IMR-90 (cell line): ENCODE measurements at regions not wholly inside any gene's neighbourhood (a gene's known extent, or its start where the extent isn't known, plus 50 kb on each side); places are given as distances from the start of the nearest gene placed in this dataset.

Source experiments
- ATAC-seq: fragments of 200-7000 bp; cut with Tn5 transposase; 2 replicates; pipeline ENCODE4 v1.9.1; 2020; ENCODE audit warnings: low read depth, mild to moderate bottlenecking, moderate library complexity
- BruUV-seq: library from RNA; stranded (reverse); fragments of 400-500 nt; replicated peaks from 2 replicates; lab custom pipeline; 2021; lab: Mats Ljungman, UMichigan
- CTCF ChIA-PET: fragments of 300-600 bp; formaldehyde crosslinking; extraction: SDS; loops from one replicate; lab custom pipeline; 2021; ENCODE audit warnings: antibody characterized with exemption; lab: Yijun Ruan, JAX
- POLR2A ChIA-PET: fragments of 300-600 bp; sonication (Branson Sonifier 250); formaldehyde crosslinking; loops from one replicate; lab custom pipeline; 2022; ENCODE audit warnings: antibody characterized with exemption; ENCODE audit not compliant: unreplicated experiment; lab: Charles Lee
- DNase-seq: peaks from one replicate; pipeline ENCODE4 v3.0.0; 2013
- H2AFZ ChIP-seq: replicated peaks from 2 replicates; pipeline ENCODE3; 2013; ENCODE audit warnings: low read length, mild to moderate bottlenecking; ENCODE audit not compliant: poor library complexity
- H2AK5ac ChIP-seq: 2 replicates; pipeline ENCODE4 v1.6.1; 2013; ENCODE audit warnings: low read depth, low read length, inconsistent platforms
- H2AK9ac ChIP-seq: replicated peaks from 2 replicates; pipeline ENCODE3; 2013; ENCODE audit warnings: mild to moderate bottlenecking, low read depth, low read length, moderate library complexity; ENCODE audit not compliant: poor library complexity
- H2BK120ac ChIP-seq: 2 replicates; pipeline ENCODE4 v1.6.1; 2013; ENCODE audit warnings: low read depth, low read length, inconsistent platforms
- H2BK15ac ChIP-seq: 3 replicates; pipeline ENCODE4 v1.6.1; 2013; ENCODE audit warnings: low read depth, low read length, inconsistent platforms
- H2BK20ac ChIP-seq: 2 replicates; pipeline ENCODE4 v1.6.1; 2013; ENCODE audit warnings: low read depth, mild to moderate bottlenecking, inconsistent platforms, low read length, moderate library complexity
- H2BK5ac ChIP-seq: 2 replicates; pipeline ENCODE4 v1.6.1; 2013; ENCODE audit warnings: mild to moderate bottlenecking, low read depth, low read length, inconsistent platforms; ENCODE audit not compliant: poor library complexity, severe bottlenecking
- H3K14ac ChIP-seq: replicated peaks from 2 replicates; pipeline ENCODE4 v1.6.1; 2013; ENCODE audit warnings: low read depth, low read length, inconsistent platforms
- H3K18ac ChIP-seq: 2 replicates; pipeline ENCODE4 v1.6.1; 2013; ENCODE audit warnings: low read depth, low read length, control low read depth
- H3K23ac ChIP-seq: 2 replicates; pipeline ENCODE4 v1.6.1; 2013; ENCODE audit warnings: low read depth, low read length, inconsistent platforms
- H3K27ac ChIP-seq: 2 replicates; pipeline ENCODE4 v1.5.1; 2013; ENCODE audit warnings: mild to moderate bottlenecking, control low read depth, low read length; ENCODE audit not compliant: insufficient read depth
- H3K27me3 ChIP-seq: 2 replicates; pipeline ENCODE4 v1.6.1; 2013; ENCODE audit warnings: low read length; ENCODE audit not compliant: control insufficient read depth, insufficient read depth
- H3K36me3 ChIP-seq: 2 replicates; pipeline ENCODE4 v1.6.1; 2013; ENCODE audit warnings: low read length, mixed read lengths; ENCODE audit not compliant: control insufficient read depth, insufficient read depth
- H3K4ac ChIP-seq: 2 replicates; pipeline ENCODE4 v1.6.1; 2013; ENCODE audit warnings: low read depth, low read length, inconsistent platforms
- H3K4me1 ChIP-seq: 2 replicates; pipeline ENCODE4 v1.6.1; 2013; ENCODE audit warnings: low read length, mixed read lengths; ENCODE audit not compliant: control insufficient read depth, insufficient read depth
- H3K4me2 ChIP-seq: 2 replicates; pipeline ENCODE4 v1.6.1; 2013; ENCODE audit warnings: low read depth, mild to moderate bottlenecking, control low read depth, low read length, moderate library complexity
- H3K4me3 ChIP-seq: 2 replicates; pipeline ENCODE4 v1.5.1; 2013; ENCODE audit warnings: low read depth, mild to moderate bottlenecking, control low read depth, low read length, moderate library complexity; ENCODE audit not compliant: insufficient read depth
- H3K56ac ChIP-seq: 2 replicates; pipeline ENCODE4 v1.6.1; 2013; ENCODE audit warnings: low read length, inconsistent platforms; ENCODE audit not compliant: insufficient read depth; ENCODE audit errors: extremely low read depth
- H3K79me1 ChIP-seq, 2 experiments: 2 replicates each; pipeline ENCODE4 v1.6.1; 2013; ENCODE audit warnings: low read length in 2 of 2, inconsistent platforms in 1 of 2, low read depth in 1 of 2
- H3K9ac ChIP-seq: 2 replicates; pipeline ENCODE4 v1.6.1; 2013; ENCODE audit warnings: low read depth, low read length, control low read depth
- H3K9me1 ChIP-seq: 2 replicates; pipeline ENCODE4 v1.6.1; 2013; ENCODE audit warnings: low read length, inconsistent platforms; ENCODE audit not compliant: insufficient read depth
- H3K9me3 ChIP-seq: 2 replicates; pipeline ENCODE4 v1.6.1; 2013; ENCODE audit warnings: low read length; ENCODE audit not compliant: control insufficient read depth, insufficient read depth
- H4K20me1 ChIP-seq: 2 replicates; pipeline ENCODE4 v1.6.1; 2013; ENCODE audit warnings: low read length, inconsistent platforms; ENCODE audit not compliant: insufficient read depth
- H4K5ac ChIP-seq: 2 replicates; pipeline ENCODE4 v1.6.1; 2013; ENCODE audit warnings: mild to moderate bottlenecking, low read depth, low read length, control low read depth
- H4K8ac ChIP-seq, 2 experiments: 2 replicates each; pipeline ENCODE4 v1.6.1; 2013; ENCODE audit warnings: low read depth in 2 of 2, low read length in 2 of 2, control low read depth in 1 of 2, inconsistent platforms in 1 of 2
- H4K91ac ChIP-seq: 2 replicates; pipeline ENCODE4 v1.6.1; 2013; ENCODE audit warnings: low read depth, low read length, inconsistent platforms; ENCODE audit not compliant: insufficient read depth
- BHLHE40 ChIP-seq: fragments of 150-350 bp; IDR thresholded peaks from 2 replicates; pipeline ENCODE4 v1.6.1; 2016; ENCODE audit warnings: mild to moderate bottlenecking, low read depth, low read length
- FOS ChIP-seq: fragments of 150-350 bp; IDR thresholded peaks from 2 replicates; pipeline ENCODE4 v1.6.1; 2016; ENCODE audit warnings: low read depth, low read length
- RCOR1 ChIP-seq: IDR thresholded peaks from 2 replicates; pipeline ENCODE4 v1.6.1; 2012; ENCODE audit warnings: mild to moderate bottlenecking, low read length, improper control_type of control experiment; ENCODE audit not compliant: insufficient replicate concordance
- RFX5 ChIP-seq: IDR thresholded peaks from 2 replicates; pipeline ENCODE4 v1.8.0; 2012; ENCODE audit warnings: low read depth, mild to moderate bottlenecking, low read length, moderate library complexity
- WGBS, 2 experiments: methylation state at CpG; one replicate each; pipeline versions ENCODE4 v1.1.5 to v1.1.7; 2013; ENCODE audit warnings: missing lambda C conversion rate in 2 of 2; ENCODE audit not compliant: insufficient read length in 1 of 2; ENCODE audit errors: extremely low coverage in 2 of 2; 5-methylcytosine and 5-hydroxymethylcytosine counted together
- dilution Hi-C: fragments of 300-500 bp; cut with HindIII; formaldehyde crosslinking; loops from one replicate; pipeline ENCODE4 v1.14.3; 2018; ENCODE audit warnings: low sequenced_read_pairs; ENCODE audit not compliant: unreplicated experiment
- in situ Hi-C: fragments of 300-500 bp; cut with MboI; formaldehyde crosslinking; loops from 3 replicates; pipeline ENCODE4 v1.14.3; 2019; ENCODE audit warnings: low sequenced_read_pairs, inconsistent platforms, mixed read lengths
- intact Hi-C: fragments of 100-400 bp; cut with micrococcal nuclease; formaldehyde crosslinking; loops from 2 replicates; pipeline ENCODE4 v1.10.0; 2022

GRCh38 chr5:126044111-126044668, 379.0 kb upstream of the GRAMD2B start:
- Histone ChIP-seq H4K8ac (no peak overlapping the region), H3K36me3 (no peaks in the 10 kb centered on the region), H3K27ac (no peak overlapping the region), H3K18ac (no peak overlapping the region), H3K4me1 (peaks cover 1% of the 10 kb centered on the region; the same call in 1 of the 2 replicates), H3K23ac (no peak overlapping the region), H3K27me3 (no peaks in the 10 kb centered on the region), H4K20me1 (no peaks in the 10 kb centered on the region), H3K4me3 (no peak overlapping the region), H2AK9ac (no peak overlapping the region), H2BK120ac (no peak overlapping the region), H4K5ac (no peak overlapping the region), H3K79me1 (no peaks in the 10 kb centered on the region), H2BK5ac (no peak overlapping the region), H3K9me3 (no peaks in the 10 kb centered on the region), H3K56ac (no peak overlapping the region), H3K14ac (no peak overlapping the region), H4K91ac (no peak overlapping the region), H3K4me2 (no peak overlapping the region; the same call in 1 of the 2 replicates), H2AK5ac (no peak overlapping the region), H3K9me1 (no peaks in the 10 kb centered on the region), H2BK20ac (no peak overlapping the region), H2AFZ (no peak overlapping the region), H3K4ac (no peak overlapping the region), H2BK15ac (no peak overlapping the region), H3K9ac (no peak overlapping the region)
- peak; percentile 37 for DNase-seq
- no peak for TF ChIP-seq RFX5
- TF ChIP-seq FOS = no peak
- no peak for TF ChIP-seq BHLHE40
- TF ChIP-seq RCOR1 = no peak
- CTCF ChIA-PET = no interaction called here
- in situ Hi-C loops (no loop called here), intact Hi-C loops (no loop called here), dilution Hi-C loops (no loop called here)
- ATAC-seq = peak; percentile 68
- no TSS peak for BruUV-seq
- WGBS, 2 experiments = no CpG with 5 or more reads among the region's 7 CpGs
- POLR2A ChIA-PET = interaction anchor here (0.6 kb wide), 1 partner anchor 50 kb away, joined by 3 read pairs; no protein-coding TSS in a partner anchor
